Prostate gland (tissue), 2 donors: ENCODE measurements at regions not wholly inside any gene's neighbourhood (a gene's known extent, or its start where the extent isn't known, plus 50 kb on each side); places are given as distances from the start of the nearest gene placed in this dataset.

Source experiments
- POLR2A ChIP-seq: fragments of 450-650 bp; IDR thresholded peaks from one replicate; pipeline ENCODE4 v1.6.1; 2016; ENCODE audit warnings: antibody characterized with exemption, mild to moderate bottlenecking
- TF ChIP-seq, protein P1 (sequence below), 4 experiments: fragments of 200-600 bp in 2 of 4; fragments of 450-650 bp in 2 of 4; sonication (generic) in 2 of 4; IDR thresholded peaks; 1 replicate in 3 of 4; 2 replicates in 1 of 4; pipeline ENCODE4 v1.5.1; 2016 to 2019; ENCODE audit warnings: antibody characterized with exemption in 4 of 4, mild to moderate bottlenecking in 2 of 4, moderate library complexity in 2 of 4

- TF ChIP-seq, protein P1, sequence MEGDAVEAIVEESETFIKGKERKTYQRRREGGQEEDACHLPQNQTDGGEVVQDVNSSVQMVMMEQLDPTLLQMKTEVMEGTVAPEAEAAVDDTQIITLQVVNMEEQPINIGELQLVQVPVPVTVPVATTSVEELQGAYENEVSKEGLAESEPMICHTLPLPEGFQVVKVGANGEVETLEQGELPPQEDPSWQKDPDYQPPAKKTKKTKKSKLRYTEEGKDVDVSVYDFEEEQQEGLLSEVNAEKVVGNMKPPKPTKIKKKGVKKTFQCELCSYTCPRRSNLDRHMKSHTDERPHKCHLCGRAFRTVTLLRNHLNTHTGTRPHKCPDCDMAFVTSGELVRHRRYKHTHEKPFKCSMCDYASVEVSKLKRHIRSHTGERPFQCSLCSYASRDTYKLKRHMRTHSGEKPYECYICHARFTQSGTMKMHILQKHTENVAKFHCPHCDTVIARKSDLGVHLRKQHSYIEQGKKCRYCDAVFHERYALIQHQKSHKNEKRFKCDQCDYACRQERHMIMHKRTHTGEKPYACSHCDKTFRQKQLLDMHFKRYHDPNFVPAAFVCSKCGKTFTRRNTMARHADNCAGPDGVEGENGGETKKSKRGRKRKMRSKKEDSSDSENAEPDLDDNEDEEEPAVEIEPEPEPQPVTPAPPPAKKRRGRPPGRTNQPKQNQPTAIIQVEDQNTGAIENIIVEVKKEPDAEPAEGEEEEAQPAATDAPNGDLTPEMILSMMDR (IDR thresholded peaks at IDR 0.05): no peak
- no peak for TF ChIP-seq POLR2A
These were observed 250.4 kb downstream of the MAGEB5 start for GRCh38 chrX:26466387-26466786.
